HCT116 (cell line): ENCODE measurements at regions not wholly inside any gene's neighbourhood (a gene's known extent, or its start where the extent isn't known, plus 50 kb on each side); places are given as distances from the start of the nearest gene placed in this dataset.

Experiments
- ATAC-seq: fragments of 200-7000 bp; cut with Tn5 transposase; 2 replicates; pipeline ENCODE4 v1.9.1; 2020; ENCODE audit warnings: mild to moderate bottlenecking, moderate library complexity
- BruUV-seq: library from RNA; stranded (reverse); fragments of 400-500 nt; replicated peaks from 2 replicates; lab custom pipeline; 2021; lab: Mats Ljungman, UMichigan
- CTCF ChIA-PET: fragments of 300-600 bp; sonication (Branson Sonifier 250); formaldehyde crosslinking; loops from one replicate; lab custom pipeline; 2021; ENCODE audit warnings: antibody characterized with exemption; lab: Charles Lee
- POLR2A ChIA-PET: fragments of 300-600, 350-600 bp; sonication (Branson Sonifier 250); formaldehyde crosslinking; loops from one replicate; lab custom pipeline; 2021; ENCODE audit warnings: antibody characterized with exemption; lab: Charles Lee
- RAD21 ChIA-PET, 2 experiments: fragments of 300-600 bp; sonication (Branson Sonifier 250); formaldehyde crosslinking; loops; one replicate each; lab custom pipeline; 2023; ENCODE audit warnings: low total read pairs in 2 of 2; ENCODE audit not compliant: uncharacterized antibody in 2 of 2, unreplicated experiment in 2 of 2, low non-redundant PET in 1 of 2; lab: Charles Lee
- DNase-seq: peaks from one replicate; pipeline ENCODE4 v3.0.0-alpha.2; 2010; ENCODE audit warnings: low read depth, low spot score
- H2AFZ ChIP-seq: fragments of 200-600 bp; shearing (Covaris generic), sonication (generic); 2 replicates; pipeline ENCODE4 v1.6.1; 2017; ENCODE audit warnings: low read depth, mixed run types, mixed read lengths, antibody characterized with exemption, low read length; ENCODE audit not compliant: poor library complexity, severe bottlenecking
- H3K27ac ChIP-seq: 2 replicates; pipeline ENCODE4 v1.5.1; 2012; ENCODE audit warnings: low read depth, low read length
- H3K27me3 ChIP-seq: fragments of 200-600 bp; sonication (generic); 2 replicates; pipeline ENCODE4 v1.6.1; 2016; ENCODE audit warnings: mixed run types, low read length, mixed read lengths; ENCODE audit not compliant: insufficient read depth
- H3K36me3 ChIP-seq, 2 experiments: fragments of 200-500 bp in 1 of 2; fragments of 200-600 bp in 1 of 2; sonication (Bioruptor generic) in 1 of 2; sonication (generic) in 1 of 2; 2 replicates each; pipeline versions ENCODE4 v1.5.1 to v1.6.1; 2014 to 2016; ENCODE audit warnings: low read length in 2 of 2, inconsistent platforms in 1 of 2, mixed read lengths in 1 of 2, mixed run types in 1 of 2; ENCODE audit not compliant: insufficient read depth in 2 of 2, control insufficient read depth in 1 of 2
- H3K4me1 ChIP-seq, 2 experiments: fragments of 200-600 bp in 1 of 2; sonication (generic) in 1 of 2; 2 replicates each; pipeline versions ENCODE4 v1.5.1 to v1.6.1; 2012 to 2017; ENCODE audit warnings: low read length in 2 of 2, inconsistent platforms in 1 of 2, mild to moderate bottlenecking in 1 of 2, mixed read lengths in 1 of 2, mixed run types in 1 of 2, moderate library complexity in 1 of 2; ENCODE audit not compliant: insufficient read depth in 2 of 2, control insufficient read depth in 1 of 2
- H3K4me2 ChIP-seq: fragments of 200-600 bp; sonication (generic); 2 replicates; pipeline ENCODE4 v1.6.1; 2017; ENCODE audit warnings: mixed run types, low read length, mixed read lengths
- H3K4me3 ChIP-seq, 2 experiments: fragments of 200-600 bp in 1 of 2; sonication (generic) in 1 of 2; replicated peaks in 1 of 2; 2 replicates each; pipeline ENCODE4 v1.5.1; 2011 to 2016; ENCODE audit warnings: low read length in 2 of 2, control low read depth in 1 of 2, low read depth in 1 of 2, mild to moderate bottlenecking in 1 of 2, mixed read lengths in 1 of 2, mixed run types in 1 of 2
- H3K79me2 ChIP-seq: fragments of 200-600 bp; sonication (generic); 2 replicates; pipeline ENCODE4 v1.6.1; 2017; ENCODE audit warnings: mild to moderate bottlenecking, mixed run types, low read length, moderate library complexity, mixed read lengths; ENCODE audit not compliant: insufficient read depth
- H3K9ac ChIP-seq: fragments of 200-600 bp; sonication (generic); 2 replicates; pipeline ENCODE4 v1.6.1; 2016; ENCODE audit warnings: low read length, mixed read lengths
- H3K9me2 ChIP-seq: fragments of 200-600 bp; sonication (generic), shearing (Covaris generic); 2 replicates; pipeline ENCODE4 v1.6.1; 2017; ENCODE audit warnings: mixed run types, mild to moderate bottlenecking, moderate library complexity; ENCODE audit not compliant: insufficient read depth
- H3K9me3 ChIP-seq, 2 experiments: fragments of 200-500 bp in 1 of 2; fragments of 200-600 bp in 1 of 2; sonication (Bioruptor generic) in 1 of 2; sonication (generic) in 1 of 2; 2 replicates each; pipeline ENCODE4 v1.6.1; 2014 to 2017; ENCODE audit warnings: low read length in 2 of 2, mixed read lengths in 2 of 2, inconsistent platforms in 1 of 2, low read depth in 1 of 2, mild to moderate bottlenecking in 1 of 2, mixed run types in 1 of 2, moderate library complexity in 1 of 2; ENCODE audit not compliant: control insufficient read depth in 1 of 2, insufficient read depth in 1 of 2
- H4K20me1 ChIP-seq: fragments of 200-600 bp; sonication (generic), shearing (Covaris generic); 2 replicates; pipeline ENCODE4 v1.6.1; 2017; ENCODE audit warnings: mixed run types, mild to moderate bottlenecking, moderate library complexity; ENCODE audit not compliant: insufficient read depth
- CBX3 ChIP-seq: IDR thresholded peaks from 2 replicates; pipeline ENCODE4 v1.6.1; 2012; ENCODE audit warnings: low read depth
- CEBPB ChIP-seq: IDR thresholded peaks from 2 replicates; pipeline ENCODE4 v1.6.1; 2012; ENCODE audit warnings: low read depth
- ELF1 ChIP-seq: IDR thresholded peaks from 2 replicates; pipeline ENCODE4 v1.6.1; 2012; ENCODE audit warnings: low read depth, borderline replicate concordance
- EZH2 ChIP-seq: fragments of 200-600 bp; sonication (generic); IDR thresholded peaks from 2 replicates; pipeline ENCODE4 v1.6.1; 2017; ENCODE audit warnings: antibody characterized with exemption, mixed run types
- POLR2A ChIP-seq: IDR thresholded peaks from 2 replicates; pipeline ENCODE4 v1.7.0; 2011; ENCODE audit warnings: borderline replicate concordance; ENCODE audit not compliant: insufficient read depth, insufficient read length; ENCODE audit errors: extremely low read depth
- POLR2AphosphoS5 ChIP-seq: IDR thresholded peaks from 2 replicates; pipeline ENCODE4 v1.6.1; 2011; ENCODE audit warnings: mild to moderate bottlenecking, low read depth, low read length, moderate library complexity
- REST ChIP-seq: IDR thresholded peaks from 2 replicates; pipeline ENCODE4 v1.6.1; 2012; ENCODE audit warnings: low read depth
- SP1 ChIP-seq: IDR thresholded peaks from 2 replicates; pipeline ENCODE4 v1.6.1; 2012; ENCODE audit warnings: low read depth
- YY1 ChIP-seq: IDR thresholded peaks from 2 replicates; pipeline ENCODE4 v1.6.1; 2011; ENCODE audit warnings: low read length, low read depth, moderate library complexity, mild to moderate bottlenecking; ENCODE audit not compliant: insufficient replicate concordance; ENCODE audit errors: extremely low read depth
- ZFX ChIP-seq: fragments of 450-650 bp; IDR thresholded peaks from 2 replicates; pipeline ENCODE4 v1.6.1; 2017
- intact Hi-C: fragments of 100-400 bp; cut with micrococcal nuclease; formaldehyde crosslinking; loops from 2 replicates; pipeline ENCODE4 v1.10.0; 2022
- TF ChIP-seq, protein P1 (sequence below): IDR thresholded peaks from 2 replicates; pipeline ENCODE4 v1.6.1; 2012
- TF ChIP-seq, protein P2 (sequence below): IDR thresholded peaks from 2 replicates; pipeline ENCODE4 v1.6.1; 2012

DNA sequence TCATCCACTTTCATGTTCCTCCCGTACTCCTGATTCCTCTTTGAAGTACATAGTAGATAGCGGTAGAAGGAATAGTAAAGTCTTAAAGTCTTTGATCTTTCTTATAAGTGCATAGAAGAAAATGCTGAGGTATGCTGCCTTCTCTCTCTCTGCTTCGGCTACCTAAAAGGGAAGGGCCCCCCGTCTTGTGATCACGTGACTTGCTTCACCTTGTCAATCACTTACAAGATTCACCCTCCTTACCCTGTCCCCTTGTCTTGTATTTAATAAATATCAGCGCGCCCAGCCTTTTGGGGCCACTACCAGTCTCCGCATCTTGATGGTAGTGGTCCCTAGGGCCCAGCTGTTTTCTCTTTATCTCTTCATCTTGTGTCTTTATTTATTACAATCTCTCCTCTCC, 932.2 kb upstream of the FANCL start:
- DNase-seq (no peak), ATAC-seq (no peak)
- Histone ChIP-seq H2AFZ (no peak overlapping the region), H3K9ac (no peak overlapping the region), H3K27me3 (no peaks in the 10 kb centered on the region), H3K27ac (no peak overlapping the region), H3K36me3 (no peaks in the 10 kb centered on the region), H3K4me3 (no peak overlapping the region), H3K4me1 (no peaks in the 10 kb centered on the region), H3K79me2 (no peaks in the 10 kb centered on the region), H3K9me3 (no peaks in the 10 kb centered on the region), H3K9me2 (no peaks in the 10 kb centered on the region), H4K20me1 (no peaks in the 10 kb centered on the region), H3K4me2 (no peak overlapping the region)
- intact Hi-C loops: no loop called here
- TF ChIP-seq CEBPB (no peak), REST (no peak), YY1 (no peak), ELF1 (no peak), SP1 (no peak)
- TF ChIP-seq, protein P1, sequence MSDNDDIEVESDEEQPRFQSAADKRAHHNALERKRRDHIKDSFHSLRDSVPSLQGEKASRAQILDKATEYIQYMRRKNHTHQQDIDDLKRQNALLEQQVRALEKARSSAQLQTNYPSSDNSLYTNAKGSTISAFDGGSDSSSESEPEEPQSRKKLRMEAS: no peak
- POLR2A ChIA-PET: no interaction called here
- RAD21 ChIA-PET: no interaction called here
- CTCF ChIA-PET: no interaction called here
- no TSS peak for BruUV-seq

DNA sequence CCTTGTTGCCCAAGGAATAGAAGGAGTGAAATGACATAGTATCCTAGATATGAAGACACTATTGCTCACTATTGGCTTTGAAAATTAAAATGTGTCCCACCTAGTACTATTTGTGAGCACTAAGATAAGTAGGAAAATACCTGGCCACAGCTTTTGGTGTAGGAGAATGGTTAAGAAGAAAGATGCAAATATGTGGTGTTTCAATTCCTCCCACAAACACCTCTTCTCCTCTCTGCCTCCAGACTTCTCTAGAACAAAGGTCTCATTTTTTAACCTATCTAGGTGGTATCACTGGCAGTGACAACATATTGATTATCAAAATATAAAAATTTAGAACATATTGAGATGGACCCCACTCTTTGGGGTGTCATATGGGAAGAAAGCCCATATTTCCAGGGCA, 929.9 kb upstream of the FANCL start:
- POLR2A ChIA-PET: no interaction called here
- Histone ChIP-seq H3K27me3 (no peaks in the 10 kb centered on the region), H3K4me3 (no peak overlapping the region), H3K4me2 (no peak overlapping the region), H3K79me2 (no peaks in the 10 kb centered on the region), H3K9me3 (no peaks in the 10 kb centered on the region), H3K9ac (no peak overlapping the region), H3K36me3 (no peaks in the 10 kb centered on the region), H3K4me1 (no peaks in the 10 kb centered on the region), H4K20me1 (no peaks in the 10 kb centered on the region), H3K9me2 (no peaks in the 10 kb centered on the region), H2AFZ (no peak overlapping the region), H3K27ac (no peak overlapping the region)
- CTCF ChIA-PET: no interaction called here
- ATAC-seq (no peak), DNase-seq (no peak)
- TF ChIP-seq POLR2A (no peak), REST (no peak), EZH2 (no peak), CBX3 (no peak), POLR2AphosphoS5 (no peak), ZFX (no peak)
- TF ChIP-seq, protein P2, sequence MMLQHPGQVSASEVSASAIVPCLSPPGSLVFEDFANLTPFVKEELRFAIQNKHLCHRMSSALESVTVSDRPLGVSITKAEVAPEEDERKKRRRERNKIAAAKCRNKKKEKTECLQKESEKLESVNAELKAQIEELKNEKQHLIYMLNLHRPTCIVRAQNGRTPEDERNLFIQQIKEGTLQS: no peak
- BruUV-seq: no TSS peak
- intact Hi-C loops: no loop called here
- RAD21 ChIA-PET: no interaction called here
